GM21367 (cell line): ENCODE measurements at regions not wholly inside any gene's neighbourhood (a gene's known extent, or its start where the extent isn't known, plus 50 kb on each side); places are given as distances from the start of the nearest gene placed in this dataset.

Source experiments
- ATAC-seq: cut with Tn5 transposase; IDR thresholded peaks from one replicate; pipeline ENCODE4 v1.9.1; 2021; ENCODE audit not compliant: unreplicated experiment

GRCh38 chr4:160877087-160877790 is 1286.6 kb downstream of the FSTL5 start:
- no peak for ATAC-seq

GRCh38 chr4:160880180-160880579 is 1283.6 kb downstream of the FSTL5 start:
- no peak for ATAC-seq

- no peak for ATAC-seq
Measured at GRCh38 chr4:160887668-160888067, 1276.1 kb downstream of the FSTL5 start.

- ATAC-seq, result no peak
Measured at GRCh38 chr4:160894128-160894527, 1269.7 kb downstream of the FSTL5 start.

- ATAC-seq, result no peak
Measured at GRCh38 chr4:160894809-160895208, 1269.0 kb downstream of the FSTL5 start.

GRCh38 chr4:160927311-160927710 is 1236.5 kb downstream of the FSTL5 start:
- ATAC-seq, result no peak

GRCh38 chr4:160928482-160928881 is 1235.3 kb downstream of the FSTL5 start:
- ATAC-seq, result no peak

- no peak for ATAC-seq
Measured at GRCh38 chr4:160947653-160948052, 1216.1 kb downstream of the FSTL5 start.

- no peak for ATAC-seq
Measured at GRCh38 chr4:160956875-160957274, 1206.9 kb downstream of the FSTL5 start.

GRCh38 chr4:160969925-160970324 is 1193.9 kb downstream of the FSTL5 start:
- no peak for ATAC-seq

- ATAC-seq, result no peak
Measured at GRCh38 chr4:160980091-160980490, 1183.7 kb downstream of the FSTL5 start.

GRCh38 chr4:160981083-160981482 is 1182.7 kb downstream of the FSTL5 start:
- ATAC-seq, result no peak

- no peak for ATAC-seq
Measured at GRCh38 chr4:160983035-160983434, 1180.8 kb downstream of the FSTL5 start.

GRCh38 chr4:161002386-161002785 is 1161.4 kb downstream of the FSTL5 start:
- ATAC-seq, result no peak

GRCh38 chr4:161003418-161004057 is 1160.3 kb downstream of the FSTL5 start:
- no peak for ATAC-seq

GRCh38 chr4:161005746-161006145 is 1158.1 kb downstream of the FSTL5 start:
- ATAC-seq, result no peak

GRCh38 chr4:161008527-161008926 is 1155.3 kb downstream of the FSTL5 start:
- no peak for ATAC-seq

GRCh38 chr4:161010227-161010626 is 1153.6 kb downstream of the FSTL5 start:
- ATAC-seq, result no peak
